ENCODE measurements at regions not wholly inside any gene's neighbourhood (a gene's known extent, or its start where the extent isn't known, plus 50 kb on each side); places are given as distances from the start of the nearest gene placed in this dataset.

DNA sequence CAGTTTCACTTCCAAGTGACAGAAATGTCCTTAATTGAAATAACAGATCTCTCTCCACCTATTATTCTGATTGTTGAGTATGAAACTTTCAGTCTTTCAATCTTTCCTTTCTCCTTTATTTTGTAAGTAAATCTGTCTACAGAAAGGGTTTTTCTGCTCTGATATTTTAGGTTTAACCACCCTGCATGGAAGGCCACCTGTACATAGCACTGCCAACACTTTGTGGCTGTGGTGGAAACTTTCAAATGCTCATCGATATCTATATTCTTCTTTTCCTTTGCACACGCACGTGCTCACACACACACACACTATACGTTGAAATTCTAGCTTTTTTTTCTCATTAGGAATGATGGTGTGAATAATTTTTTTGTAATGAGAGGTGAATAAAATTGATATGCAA, 1179.3 kb downstream of the KCNT2 start:
- no peak for DNase-seq (ENCODE audit: low read depth in 2 of 2)

- DNase-seq (ENCODE audit: low read depth in 2 of 2), result no peak
Measured at GRCh38 chr1:195415584-195415983, 1192.7 kb downstream of the KCNT2 start.

GRCh38 chr1:195394567-195394966, 1213.7 kb downstream of the KCNT2 start:
- DNase-seq (ENCODE audit: low read depth in 2 of 2), result no peak

DNA sequence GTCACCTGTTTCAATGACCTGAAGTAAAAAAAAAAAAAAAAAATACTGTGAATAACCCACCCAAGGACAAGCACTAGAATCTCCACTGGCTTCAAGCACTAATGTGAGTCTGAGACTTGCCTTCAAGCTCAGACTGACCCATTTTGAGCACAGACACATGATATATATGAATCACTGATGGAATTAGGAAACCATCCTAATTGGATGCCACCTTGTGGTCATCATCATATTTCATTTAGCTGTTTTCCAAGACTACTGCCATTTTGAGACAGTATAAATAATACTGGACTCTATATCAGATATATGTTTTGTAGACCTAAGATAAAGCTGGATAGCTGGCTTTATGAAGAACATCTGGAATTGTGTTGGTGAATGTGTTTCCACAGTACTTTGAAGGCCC, 1232.0 kb downstream of the KCNT2 start:
- no peak for DNase-seq (ENCODE audit: low read depth in 2 of 2)

GRCh38 chr1:195373856-195374255, 1234.4 kb downstream of the KCNT2 start:
- DNase-seq (ENCODE audit: low read depth in 2 of 2), result no peak

DNA sequence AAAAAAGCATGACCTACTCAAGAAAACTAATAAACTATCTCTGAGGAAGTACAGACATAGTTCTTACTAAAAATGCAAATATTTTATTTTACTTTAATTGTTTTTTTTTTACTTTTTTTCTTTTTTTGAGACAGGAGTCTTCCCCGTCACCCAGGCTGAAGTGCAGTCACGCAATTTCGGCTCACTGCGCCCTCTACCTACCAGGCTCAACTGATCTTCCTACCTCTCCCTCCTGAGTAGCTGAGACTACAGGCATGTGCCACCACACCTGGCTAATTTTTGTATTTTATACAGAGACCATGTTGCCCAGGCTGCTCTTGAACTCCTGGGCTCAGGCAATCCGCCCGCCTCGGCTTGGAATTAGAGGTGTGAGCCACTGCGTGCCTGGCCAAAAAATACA, 1263.1 kb downstream of the KCNT2 start:
- no peak for DNase-seq (ENCODE audit: low read depth in 2 of 2)

GRCh38 chr1:195337646-195338045, 1270.6 kb downstream of the KCNT2 start:
- DNase-seq (ENCODE audit: low read depth in 2 of 2), result no peak

- no peak for DNase-seq (ENCODE audit: low read depth in 2 of 2)
Measured at GRCh38 chr1:195336812-195337211, 1271.4 kb downstream of the KCNT2 start.

DNA sequence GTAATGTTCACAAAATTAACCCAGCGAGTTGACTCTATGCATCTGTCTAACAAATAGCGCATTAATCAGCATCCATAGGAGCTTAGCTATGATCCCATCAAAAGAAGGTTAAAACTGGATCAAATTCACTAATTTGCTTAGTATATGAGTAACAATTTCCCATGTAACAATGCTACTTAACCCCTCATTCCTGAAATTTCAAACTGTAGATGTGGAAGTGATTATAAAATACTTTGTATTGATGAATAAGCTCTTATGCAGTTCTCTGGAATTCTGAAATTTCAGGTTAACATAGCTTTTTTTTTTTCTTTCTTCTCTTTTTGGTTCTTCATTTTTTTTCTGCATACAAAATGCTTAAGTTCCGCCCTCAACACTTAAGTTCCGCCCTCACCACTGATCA, 1272.7 kb downstream of the KCNT2 start:
- DNase-seq (ENCODE audit: low read depth in 2 of 2), result no peak

DNA sequence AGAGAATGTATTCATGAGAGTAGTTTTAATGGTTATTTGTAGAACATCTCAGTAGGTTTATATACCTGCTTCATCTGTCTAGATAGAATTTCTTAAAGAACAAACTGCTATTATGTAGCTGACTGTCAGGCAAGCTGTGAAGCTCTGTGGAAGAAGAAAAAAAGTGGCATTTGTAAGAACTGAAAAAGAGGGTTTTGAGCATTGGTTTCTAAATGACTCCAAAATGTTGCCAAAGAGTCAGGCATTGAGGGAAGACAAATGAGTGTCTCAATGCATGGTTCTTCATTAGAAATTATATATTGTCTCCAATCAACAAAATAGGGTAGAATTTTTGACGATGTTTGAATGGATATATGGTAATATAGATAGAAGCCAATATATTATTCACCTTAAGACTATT, 1276.1 kb downstream of the KCNT2 start:
- no peak for DNase-seq (ENCODE audit: low read depth in 2 of 2)

DNA sequence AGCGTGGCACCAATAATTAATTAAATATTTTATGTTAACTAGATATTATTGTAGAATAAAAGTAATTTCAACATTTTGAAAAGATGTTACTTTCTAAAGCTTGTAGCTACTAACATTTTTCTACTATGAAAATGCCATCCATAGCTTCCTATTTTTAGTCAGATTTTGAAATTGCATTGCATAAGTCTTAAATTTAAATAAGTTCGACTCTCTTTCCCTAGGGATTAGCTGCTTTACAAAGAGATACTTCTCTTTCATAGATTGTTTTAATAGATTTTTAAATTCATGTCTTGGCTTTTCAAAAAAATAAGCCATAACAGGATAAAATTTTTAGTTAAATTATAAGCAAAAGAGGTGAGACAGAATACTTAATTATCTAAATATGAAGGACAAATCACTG, 1279.6 kb downstream of the KCNT2 start:
- no peak for DNase-seq (ENCODE audit: low read depth in 2 of 2)

GRCh38 chr1:195328102-195328501, 1280.1 kb downstream of the KCNT2 start:
- DNase-seq (ENCODE audit: low read depth in 2 of 2), result no peak

DNA sequence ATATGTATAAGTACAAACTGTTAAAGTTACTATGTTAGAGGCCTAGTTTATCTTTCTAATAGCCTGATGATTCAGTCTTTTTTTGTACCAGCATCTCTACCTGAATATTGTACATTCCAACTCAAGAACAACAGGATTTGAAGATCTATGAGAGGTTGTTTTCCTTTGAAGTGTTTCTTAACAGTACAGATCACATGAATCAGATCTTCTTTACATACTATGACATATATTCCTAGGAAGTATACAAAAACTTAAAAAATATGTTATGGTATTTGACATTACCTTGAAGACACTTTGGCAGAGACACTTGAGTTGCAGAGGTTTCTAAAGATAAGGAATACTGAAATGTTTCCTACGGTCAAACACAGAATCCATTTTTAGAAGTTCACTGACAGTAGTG, 1280.9 kb downstream of the KCNT2 start:
- no peak for DNase-seq (ENCODE audit: low read depth in 2 of 2)

DNA sequence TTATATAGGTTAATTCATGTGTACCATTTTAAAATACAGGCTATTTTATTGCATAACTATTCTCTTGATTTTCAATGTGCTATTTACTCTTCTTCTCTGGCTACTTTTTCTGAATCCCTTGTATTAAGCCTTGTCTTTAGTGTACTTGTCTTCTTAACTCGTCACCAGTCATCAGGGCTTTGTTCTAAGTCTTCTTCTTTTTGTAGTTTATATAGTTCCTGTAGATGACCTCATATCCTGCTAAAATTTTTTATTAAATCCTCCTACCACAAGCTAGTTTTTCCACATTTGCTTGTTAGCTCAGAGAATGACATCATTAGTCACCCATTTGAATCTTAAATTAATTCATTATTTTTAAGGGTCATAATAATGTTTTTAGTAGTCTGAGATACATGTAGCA, 1281.9 kb downstream of the KCNT2 start:
- DNase-seq (ENCODE audit: low read depth in 2 of 2), result no peak

DNA sequence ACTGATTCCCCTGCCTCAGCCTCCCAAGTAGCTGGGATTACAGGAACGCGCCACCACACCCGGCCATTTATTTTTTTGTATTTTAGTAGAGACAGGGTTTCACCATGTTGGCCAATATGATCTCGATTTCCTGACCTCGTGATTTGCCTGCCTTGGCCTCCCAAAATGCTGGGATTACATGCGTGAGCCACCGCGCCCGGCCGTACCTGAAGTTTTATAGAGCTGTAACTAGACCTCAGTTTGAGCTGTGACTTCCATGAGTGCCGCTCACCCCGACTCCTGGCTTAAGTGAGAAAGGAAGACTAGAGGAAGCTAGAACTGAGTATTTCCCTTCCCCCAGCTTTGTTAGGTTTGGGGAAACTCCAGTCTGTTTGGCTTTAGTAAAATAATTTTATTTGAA, 1283.1 kb downstream of the KCNT2 start:
- DNase-seq (ENCODE audit: low read depth in 2 of 2), result no peak

GRCh38 chr1:195306281-195306680, 1302.0 kb downstream of the KCNT2 start:
- DNase-seq (ENCODE audit: low read depth in 2 of 2), result no peak

DNA sequence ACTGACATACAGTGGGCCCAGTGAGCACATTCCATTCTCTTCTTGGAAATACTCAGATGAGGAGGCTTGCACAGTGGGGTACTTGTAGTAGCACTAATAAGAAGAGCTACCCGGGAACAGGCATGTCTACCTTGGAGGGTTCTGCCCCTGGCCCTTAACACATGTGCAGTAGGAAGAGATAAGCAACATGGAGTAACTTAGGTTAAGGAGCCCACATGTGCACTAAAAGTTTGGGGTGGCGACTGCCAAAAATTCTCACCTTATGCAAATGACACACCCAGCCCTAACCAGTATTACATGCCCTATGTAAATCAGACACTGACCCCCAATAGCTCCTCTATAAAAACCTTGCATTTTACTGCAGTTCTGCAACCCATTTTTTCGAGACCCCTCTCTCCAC, 1313.3 kb downstream of the KCNT2 start:
- no peak for DNase-seq (ENCODE audit: low read depth in 2 of 2)

GRCh38 chr1:195278644-195279043, 1329.6 kb downstream of the KCNT2 start:
- no peak for DNase-seq (ENCODE audit: low read depth in 2 of 2)

GRCh38 chr1:195275710-195276109, 1332.5 kb downstream of the KCNT2 start:
- no peak for DNase-seq (ENCODE audit: low read depth in 2 of 2)

DNA sequence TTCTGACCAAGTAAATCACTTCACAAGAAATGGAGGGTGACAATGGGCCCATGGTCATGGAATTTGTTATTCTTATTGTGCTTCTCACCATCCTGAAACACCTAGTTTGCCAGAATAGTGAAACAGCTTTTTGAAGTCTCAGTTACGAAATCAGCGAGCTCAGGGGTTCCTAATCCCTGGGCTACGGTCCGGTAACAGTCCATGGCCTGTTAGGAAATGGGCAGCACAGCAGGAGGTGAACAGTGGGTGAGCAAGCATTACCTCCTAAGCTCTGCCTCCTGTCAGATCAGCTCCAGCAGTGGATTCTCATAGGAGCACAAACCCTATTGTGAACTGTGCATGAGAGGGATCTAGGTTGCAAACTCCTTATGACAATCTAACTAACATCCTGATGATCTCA, 1356.3 kb downstream of the KCNT2 start:
- DNase-seq (ENCODE audit: low read depth in 2 of 2), result no peak

GRCh38 chr1:195243492-195243891, 1364.7 kb downstream of the KCNT2 start:
- DNase-seq (ENCODE audit: low read depth in 2 of 2), result no peak

DNA sequence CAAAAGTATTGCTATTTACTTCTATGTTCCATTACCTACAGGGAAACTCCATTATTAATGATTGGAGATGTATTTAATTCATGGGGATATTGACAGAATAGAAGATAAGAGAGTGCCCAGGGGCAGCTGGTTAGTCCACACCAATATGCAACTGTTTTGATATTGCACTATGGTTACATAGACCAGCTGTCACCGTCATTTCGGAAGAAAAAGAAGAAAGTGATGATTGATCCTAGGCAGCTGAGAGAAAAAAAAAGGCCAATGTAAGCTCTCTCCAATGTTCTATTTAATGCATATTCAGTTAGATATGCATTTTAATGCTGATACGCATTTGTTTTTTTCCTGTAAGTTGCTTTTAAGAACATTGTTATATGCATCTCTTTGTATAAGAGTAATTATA, 1367.2 kb downstream of the KCNT2 start:
- no peak for DNase-seq (ENCODE audit: low read depth in 2 of 2)

DNA sequence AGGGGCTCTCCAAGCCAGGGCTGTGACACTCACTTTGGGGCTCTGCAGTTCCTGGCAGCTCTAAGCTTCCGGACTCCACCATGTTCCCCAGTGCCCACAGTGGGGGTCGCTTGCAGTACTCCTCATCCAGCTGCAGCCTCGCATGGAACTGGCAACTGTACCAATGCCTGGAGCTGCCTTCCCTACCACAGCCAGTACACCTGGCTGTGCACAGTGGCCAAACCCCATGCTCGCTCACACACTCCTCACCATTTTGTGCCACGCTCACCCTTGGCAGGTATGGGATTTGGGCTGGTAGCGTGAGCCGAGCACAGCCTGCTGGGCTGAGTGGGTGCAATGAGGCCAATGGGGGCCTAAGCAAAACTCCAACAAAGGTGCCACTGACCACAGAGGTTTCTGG, 1369.9 kb downstream of the KCNT2 start:
- no peak for DNase-seq (ENCODE audit: low read depth in 2 of 2)

DNA sequence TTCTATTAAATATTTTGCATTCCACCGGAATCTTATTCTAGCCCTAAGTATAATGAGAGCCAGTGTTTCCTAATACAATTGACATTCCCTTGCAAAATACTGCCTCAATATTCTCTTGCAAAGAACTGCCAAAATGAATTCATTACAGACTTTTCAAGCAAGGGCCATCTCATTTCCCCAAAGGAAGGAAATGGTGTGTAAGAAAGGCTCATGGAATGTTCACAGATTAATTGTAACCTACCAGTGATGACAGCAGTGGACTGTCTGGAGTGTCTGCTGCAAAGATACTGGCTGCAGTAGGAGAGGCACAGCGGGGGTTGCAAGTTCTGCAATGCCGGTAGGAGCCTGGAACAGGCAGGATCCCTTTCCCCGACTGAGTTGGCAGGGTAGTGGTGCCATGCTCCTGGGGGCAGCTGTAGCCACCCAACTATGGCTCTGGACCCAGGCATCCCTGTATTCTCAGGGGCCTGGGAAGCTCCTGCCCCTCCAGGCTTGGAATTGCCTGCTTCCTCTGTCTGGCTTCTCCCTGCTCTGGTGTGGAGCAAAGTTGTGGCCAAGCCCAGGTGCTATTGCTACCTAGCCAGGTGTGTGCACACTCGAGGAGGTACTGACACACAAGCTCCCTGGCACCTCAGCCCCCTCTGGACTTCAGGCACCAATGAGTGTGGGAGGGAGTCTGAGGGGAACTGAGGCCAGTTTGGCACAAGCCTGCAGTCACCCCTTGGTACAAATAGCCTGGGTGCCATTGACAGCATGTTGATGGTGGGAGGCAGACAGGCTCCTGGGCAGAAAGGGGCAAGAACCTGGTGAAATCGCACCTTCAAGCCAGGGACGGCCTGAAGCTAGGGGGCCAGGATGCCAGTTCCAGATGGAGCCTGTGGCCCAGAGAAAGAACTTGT, 1371.0 kb downstream of the KCNT2 start:
- no peak for DNase-seq (ENCODE audit: low read depth in 2 of 2)
